GM12878 (cell line): ENCODE measurements at regions not wholly inside any gene's neighbourhood (a gene's known extent, or its start where the extent isn't known, plus 50 kb on each side); places are given as distances from the start of the nearest gene placed in this dataset.
A peak's percentile ranks its signal among the peaks of the same experiment; 100 is the strongest.

ENCODE experiments used
- ATAC-seq: fragments of 200-7000 bp; cut with Tn5 transposase; 3 replicates; pipeline ENCODE4 v1.9.1; 2020; ENCODE audit warnings: mild to moderate bottlenecking, moderate library complexity
- BruUV-seq: library from RNA; stranded (reverse); fragments of 400-500 nt; replicated peaks from 2 replicates; lab custom pipeline; 2021; lab: Mats Ljungman, UMichigan
- CTCF ChIA-PET: fragments of 300-600 bp; sonication (Branson Sonifier 250); formaldehyde crosslinking; extraction: SDS; loops from one replicate; lab custom pipeline; 2021; ENCODE audit warnings: inconsistent platforms; lab: Yijun Ruan, JAX
- POLR2A ChIA-PET: fragments of 350-600 bp; formaldehyde crosslinking; extraction: SDS; loops from one replicate; lab custom pipeline; 2021; ENCODE audit warnings: inconsistent platforms; lab: Charles Lee
- RAD21 ChIA-PET: fragments of 300-600 bp; sonication (Branson Sonifier 250); formaldehyde crosslinking; loops from one replicate; lab custom pipeline; 2023; ENCODE audit warnings: antibody characterized with exemption; ENCODE audit not compliant: unreplicated experiment; lab: Charles Lee
- SMC1A ChIA-PET: fragments of 300-600 bp; sonication (Branson Sonifier 250); formaldehyde crosslinking; loops from one replicate; lab custom pipeline; 2023; ENCODE audit not compliant: unreplicated experiment, uncharacterized antibody; lab: Charles Lee
- DNase-seq: peaks from one replicate; pipeline ENCODE4 v3.0.0-alpha.2; 2011; ENCODE audit warnings: low read depth, low spot score
- FAIRE-seq: peaks from 3 replicates; lab custom pipeline; 2011; peaks lifted over from hg19 to GRCh38; lab: Jason Lieb, UNC
- H2AFZ ChIP-seq: 2 replicates; pipeline ENCODE4 v1.6.0; 2011; ENCODE audit warnings: low read depth, low read length, control low read depth; ENCODE audit not compliant: control insufficient read depth
- H3K27ac ChIP-seq: 2 replicates; pipeline ENCODE4 v1.5.1; 2011; ENCODE audit warnings: control low read depth; ENCODE audit not compliant: control insufficient read depth, insufficient read depth
- H3K27me3 ChIP-seq, 2 experiments: replicated peaks in 1 of 2; 2 replicates each; pipeline versions ENCODE4 v1.6.0 to v1.6.1; 2011; ENCODE audit warnings: low read length in 1 of 2; ENCODE audit not compliant: control insufficient read depth in 2 of 2, insufficient read depth in 2 of 2
- H3K36me3 ChIP-seq, 2 experiments: 2 replicates each; pipeline ENCODE4 v1.5.1; 2011; ENCODE audit warnings: low read length in 1 of 2; ENCODE audit not compliant: control insufficient read depth in 2 of 2, insufficient read depth in 2 of 2
- H3K4me1 ChIP-seq: 2 replicates; pipeline ENCODE4 v1.6.1; 2011; ENCODE audit warnings: mild to moderate bottlenecking, low read length, moderate library complexity, mixed read lengths; ENCODE audit not compliant: control insufficient read depth, insufficient read depth
- H3K4me2 ChIP-seq: 2 replicates; pipeline ENCODE4 v1.6.0; 2011; ENCODE audit warnings: control low read depth; ENCODE audit not compliant: control insufficient read depth, insufficient read depth
- H3K4me3 ChIP-seq: fragments of 200-600 bp; sonication (generic); 2 replicates; pipeline ENCODE4 v1.5.1; 2016
- H3K79me2 ChIP-seq: 2 replicates; pipeline ENCODE4 v1.6.0; 2011; ENCODE audit warnings: low read length; ENCODE audit not compliant: control insufficient read depth, insufficient read depth
- H3K9ac ChIP-seq: 2 replicates; pipeline ENCODE4 v1.8.0; 2011; ENCODE audit warnings: low read length, control low read depth, mixed read lengths; ENCODE audit not compliant: control insufficient read depth, insufficient read depth
- H3K9me3 ChIP-seq: replicated peaks from 3 replicates; pipeline ENCODE4 v1.5.1; 2011; ENCODE audit warnings: mild to moderate bottlenecking, low read length; ENCODE audit not compliant: control insufficient read depth, insufficient read depth
- H4K20me1 ChIP-seq: 2 replicates; pipeline ENCODE4 v1.6.0; 2011; ENCODE audit not compliant: control insufficient read depth, insufficient read depth
- ATF2 ChIP-seq: IDR thresholded peaks from 2 replicates; pipeline ENCODE4 v1.6.1; 2012; ENCODE audit warnings: low read length, inconsistent platforms
- BCL11A ChIP-seq: IDR thresholded peaks from 2 replicates; pipeline ENCODE4 v1.6.1; 2011; ENCODE audit warnings: low read depth, low read length
- CHD2 ChIP-seq: IDR thresholded peaks from 2 replicates; pipeline ENCODE4 v1.6.1; 2011; ENCODE audit warnings: low read depth, low read length, improper control_type of control experiment, borderline replicate concordance
- ESRRA ChIP-seq: IDR thresholded peaks from 2 replicates; pipeline ENCODE4 v1.6.1; 2012; ENCODE audit warnings: mild to moderate bottlenecking, low read length, improper control_type of control experiment
- JUNB ChIP-seq: IDR thresholded peaks from 2 replicates; pipeline ENCODE4 v1.6.1; 2016; ENCODE audit warnings: antibody characterized with exemption, mild to moderate bottlenecking
- NFIC ChIP-seq: IDR thresholded peaks from 2 replicates; pipeline ENCODE4 v1.6.1; 2012; ENCODE audit warnings: low read depth, mild to moderate bottlenecking, inconsistent platforms, low read length, moderate library complexity
- PML ChIP-seq: IDR thresholded peaks from 2 replicates; pipeline ENCODE4 v1.6.1; 2012; ENCODE audit warnings: low read length, inconsistent platforms
- RB1 ChIP-seq: fragments of 450-650 bp; formaldehyde crosslinking; IDR thresholded peaks from 2 replicates; pipeline ENCODE4 v1.6.1; 2017; ENCODE audit warnings: mild to moderate bottlenecking, borderline replicate concordance
- RUNX3 ChIP-seq: IDR thresholded peaks from 2 replicates; pipeline ENCODE4 v1.6.1; 2012; ENCODE audit warnings: low read length, inconsistent platforms
- SMC3 ChIP-seq: IDR thresholded peaks from 2 replicates; pipeline ENCODE4 v1.6.1; 2011; ENCODE audit warnings: low read length, improper control_type of control experiment, borderline replicate concordance
- SP1 ChIP-seq: IDR thresholded peaks from one replicate; pipeline ENCODE4 v1.6.1; 2011; ENCODE audit warnings: low read depth, low read length
- ZNF384 ChIP-seq: IDR thresholded peaks from 2 replicates; pipeline ENCODE4 v1.6.1; 2012; ENCODE audit warnings: low read depth, mild to moderate bottlenecking, low read length, improper control_type of control experiment, borderline replicate concordance
- ZNF687 ChIP-seq: fragments of 450-650 bp; IDR thresholded peaks from 2 replicates; pipeline ENCODE4 v1.6.1; 2017; ENCODE audit warnings: mild to moderate bottlenecking, moderate library complexity
- WGBS: methylation state at CpG from one replicate; pipeline ENCODE4 v1.1.6; 2016; ENCODE audit warnings: low lambda C conversion rate; ENCODE audit not compliant: insufficient replicate concordance, insufficient coverage; ENCODE audit errors: missing lambda C conversion rate; 5-methylcytosine and 5-hydroxymethylcytosine counted together
- in situ Hi-C: fragments of 300-500 bp; cut with MboI; formaldehyde crosslinking; loops from 9 replicates; pipeline ENCODE4 v1.14.3; 2018; ENCODE audit warnings: mixed read lengths
- intact Hi-C: fragments of 100-400 bp; cut with micrococcal nuclease; formaldehyde crosslinking; loops from one replicate; pipeline ENCODE4 v1.14.2; 2022; ENCODE audit not compliant: unreplicated experiment

GRCh38 chr12:92992041-92992440 lies 62.9 kb upstream of the EEA1 start:
- DNase-seq (no peak), FAIRE-seq (no peak), ATAC-seq (no peak)
- ChIA-PET CTCF (interaction anchor here (0.8 to 10.5 kb wide), 8 partner anchors 13 to 510 kb away, joined by 3 to 166 read pairs (median 8); no protein-coding TSS in a partner anchor), RAD21 (interaction anchor here (1.0 to 6.1 kb wide), 10 partner anchors 18 to 434 kb away, joined by 3 to 99 read pairs (median 4); no protein-coding TSS in a partner anchor), SMC1A (interaction anchor here (0.6 to 18.9 kb wide), 11 partner anchors 14 to 1110 kb away, joined by 3 to 420 read pairs (median 6); partner anchors contain the start of gene EEA1), POLR2A (interaction anchor here (1.2 to 5.9 kb wide), 3 partner anchors 17 to 385 kb away, joined by 3 to 39 read pairs (median 4); no protein-coding TSS in a partner anchor)
- in situ Hi-C loops, result no loop called here
- intact Hi-C loops, result no loop called here
- no peak overlapping the region for H3K9ac ChIP-seq
- H4K20me1 ChIP-seq, result no peaks in the 10 kb centered on the region
- H3K9me3 ChIP-seq, result peaks cover 5% of the 10 kb centered on the region
- no TSS peak for BruUV-seq
- TF ChIP-seq ATF2 (0 out of 2 replicates have a peak, but pooled peaks have one; percentile 13), NFIC (peak; percentile 34; the same call in 1 of the 2 replicates), JUNB (peak; percentile 71), BCL11A (no peak)
- no peaks in the 10 kb centered on the region for H3K36me3 ChIP-seq
- H3K79me2 ChIP-seq, result no peaks in the 10 kb centered on the region; the same call in 1 of the 2 replicates
- H3K27me3 ChIP-seq, result no peaks in the 10 kb centered on the region
- peaks cover 54% of the 10 kb centered on the region for H3K4me1 ChIP-seq
- no peak overlapping the region for H3K4me3 ChIP-seq
- H3K4me2 ChIP-seq, result no peak overlapping the region
- H2AFZ ChIP-seq, result no peak overlapping the region
- H3K27ac ChIP-seq, result no peak overlapping the region

- no peaks in the 10 kb centered on the region for H3K36me3 ChIP-seq
- peaks cover 51% of the 10 kb centered on the region for H3K4me1 ChIP-seq
- H3K27ac ChIP-seq, result peak overlapping the region; percentile 84
- FAIRE-seq (no peak), ATAC-seq (no peak), DNase-seq (no peak)
- CTCF ChIA-PET, result interaction anchor here (0.7 to 10.5 kb wide), 7 partner anchors 15 to 426 kb away, joined by 3 to 166 read pairs (median 4); no protein-coding TSS in a partner anchor
- in situ Hi-C loops, result no loop called here
- SMC1A ChIA-PET, result interaction anchor here (0.8 to 18.9 kb wide), 13 partner anchors 19 to 512 kb away, joined by 3 to 420 read pairs (median 3); no protein-coding TSS in a partner anchor
- POLR2A ChIA-PET, result interaction anchor here (0.8 to 1.2 kb wide), 2 partner anchors 62 to 111 kb away, joined by 3 read pairs; no protein-coding TSS in a partner anchor
- no peak overlapping the region for H3K9ac ChIP-seq
- 0 out of 2 replicates have a peak overlapping the region, but pooled peaks have one; percentile 15 for H3K4me3 ChIP-seq
- intact Hi-C loops, result no loop called here
- no peaks in the 10 kb centered on the region; the same call in 1 of the 2 replicates for H3K79me2 ChIP-seq
- no peaks in the 10 kb centered on the region for H3K27me3 ChIP-seq
- RAD21 ChIA-PET, result interaction anchor here (0.8 to 3.3 kb wide), 6 partner anchors 10 to 426 kb away, joined by 3 to 11 read pairs (median 3); no protein-coding TSS in a partner anchor
- BruUV-seq, result no TSS peak
- H3K9me3 ChIP-seq, result peaks cover 5% of the 10 kb centered on the region
- H4K20me1 ChIP-seq, result no peaks in the 10 kb centered on the region
- peak overlapping the region; percentile 18; the same call in 1 of the 2 replicates for H2AFZ ChIP-seq
- peak overlapping the region; percentile 80 for H3K4me2 ChIP-seq
- WGBS, result 69% methylated on average over 1 of the region's 1 CpG
- TF ChIP-seq ZNF687 (no peak), ESRRA (no peak), PML (no peak; the same call in 1 of the 2 replicates), RUNX3 (no peak), SP1 (no peak), CHD2 (no peak), SMC3 (no peak), ZNF384 (no peak), RB1 (no peak)
These were observed 64.2 kb upstream of the EEA1 start for GRCh38 chr12:92993259-92993658.
